Naive thymus-derived CD8-positive, alpha-beta T cell (primary cell): ENCODE measurements at regions not wholly inside any gene's neighbourhood (a gene's known extent, or its start where the extent isn't known, plus 50 kb on each side); places are given as distances from the start of the nearest gene placed in this dataset.

Source experiments
- ATAC-seq, 2 donors: fragments of 150-1000 bp; cut with Tn5 transposase in 1 of 2; sonication (Bioruptor Pico), chemical (Tn5 transposase) in 1 of 2; 1 replicate in 1 of 2; 2 replicates in 1 of 2; pipeline ENCODE4 v1.10.0; 2021; ENCODE audit warnings: mild to moderate bottlenecking in 2 of 2, moderate library complexity in 2 of 2
- POLR2A ChIA-PET: fragments of 350-600 bp; sonication (Branson Sonifier 250); formaldehyde crosslinking; loops from one replicate; lab custom pipeline; 2021; ENCODE audit warnings: antibody characterized with exemption; lab: Charles Lee
- DNase-seq, 10 donors: peaks; one replicate each; pipeline versions ENCODE4 v3.0.0 to v3.0.0-alpha.2; 2020 to 2022
- H3K27ac Mint-ChIP-seq, 10 donors: one replicate each; pipeline ENCODE4 v1.8.0; 2020 to 2022; ENCODE audit warnings: mild to moderate bottlenecking in 10 of 10, mixed read lengths in 10 of 10, moderate library complexity in 4 of 10, inconsistent platforms in 1 of 10
- H3K27me3 Mint-ChIP-seq, 5 donors: one replicate each; pipeline ENCODE4 v1.8.0; 2021 to 2022; ENCODE audit warnings: mixed read lengths in 5 of 5
- H3K36me3 Mint-ChIP-seq, 3 donors: one replicate each; pipeline ENCODE4 v1.8.0; 2020 to 2022; ENCODE audit warnings: mixed read lengths in 3 of 3, mild to moderate bottlenecking in 2 of 3, inconsistent platforms in 1 of 3
- H3K4me1 Mint-ChIP-seq, 4 donors: one replicate each; pipeline ENCODE4 v1.8.0; 2021 to 2022; ENCODE audit warnings: mixed read lengths in 4 of 4
- H3K4me3 Mint-ChIP-seq, 10 donors: one replicate each; pipeline ENCODE4 v1.8.0; 2020 to 2022; ENCODE audit warnings: mild to moderate bottlenecking in 10 of 10, mixed read lengths in 10 of 10, moderate library complexity in 6 of 10, inconsistent platforms in 1 of 10
- H3K9me3 Mint-ChIP-seq, 9 donors: one replicate each; pipeline ENCODE4 v1.8.0; 2020 to 2022; ENCODE audit warnings: mixed read lengths in 9 of 9, mild to moderate bottlenecking in 3 of 9, inconsistent platforms in 1 of 9, moderate library complexity in 1 of 9

GRCh38 chrX:118878977-118879376, 55.4 kb downstream of the ZCCHC12 start:
- Mint-ChIP-seq H3K4me3 (no peak overlapping the region), H3K27me3 (peaks cover 0 to 4% (median 0%) of the 10 kb centered on the region in 5 donors), H3K27ac (no peak overlapping the region), H3K36me3 (no peaks in the 10 kb centered on the region), H3K9me3 (peaks cover 0 to 2% (median 0%) of the 10 kb centered on the region in 9 donors), H3K4me1 (peaks cover 0 to under 1% (median 0%) of the 10 kb centered on the region in 4 donors)
- no peak for DNase-seq
- POLR2A ChIA-PET, result no interaction called here
- ATAC-seq, result no peak

GRCh38 chrX:118879586-118879985, 56.0 kb downstream of the ZCCHC12 start:
- POLR2A ChIA-PET, result no interaction called here
- Mint-ChIP-seq H3K4me1 (peaks cover 0 to 1% (median 0%) of the 10 kb centered on the region in 4 donors), H3K27ac (no peak overlapping the region), H3K36me3 (no peaks in the 10 kb centered on the region), H3K4me3 (no peak overlapping the region), H3K27me3 (peaks cover 0 to 4% (median 0%) of the 10 kb centered on the region in 5 donors), H3K9me3 (peaks cover 0 to 2% (median 0%) of the 10 kb centered on the region in 9 donors)
- DNase-seq (no peak), ATAC-seq (no peak)

- DNase-seq, result no peak
- Mint-ChIP-seq H3K27me3 (peaks cover 2 to 15% (median 8%) of the 10 kb centered on the region in 5 donors), H3K36me3 (no peaks in the 10 kb centered on the region), H3K27ac (no peak overlapping the region), H3K9me3 (peaks cover 0 to 2% (median 0%) of the 10 kb centered on the region in 9 donors), H3K4me1 (peaks cover 0 to 1% (median 0%) of the 10 kb centered on the region in 4 donors), H3K4me3 (no peak overlapping the region)
- ATAC-seq, result no peak
- POLR2A ChIA-PET, result no interaction called here
Observed at GRCh38 chrX:118883994-118884393, 60.4 kb downstream of the ZCCHC12 start.

GRCh38 chrX:118884552-118885138, 61.0 kb downstream of the ZCCHC12 start:
- POLR2A ChIA-PET, result no interaction called here
- Mint-ChIP-seq H3K27me3 (peaks cover 2 to 15% (median 8%) of the 10 kb centered on the region in 5 donors), H3K27ac (no peak overlapping the region), H3K36me3 (no peaks in the 10 kb centered on the region), H3K4me3 (no peak overlapping the region), H3K9me3 (peaks cover 0 to 2% (median 0%) of the 10 kb centered on the region in 9 donors), H3K4me1 (peaks cover 0 to 1% (median 0%) of the 10 kb centered on the region in 4 donors)
- ATAC-seq (no peak), DNase-seq (no peak)

- H3K9me3 Mint-ChIP-seq, result peaks cover 0 to 35% (median 3%) of the 10 kb centered on the region in 9 donors
- H3K4me3 Mint-ChIP-seq, result no peak overlapping the region
- no peak overlapping the region for H3K27ac Mint-ChIP-seq
- no peaks in the 10 kb centered on the region for H3K4me1 Mint-ChIP-seq
- DNase-seq (no peak), ATAC-seq (no peak)
- H3K36me3 Mint-ChIP-seq, result peaks cover 0 to 15% (median 0%) of the 10 kb centered on the region in 3 donors
- no peaks in the 10 kb centered on the region for H3K27me3 Mint-ChIP-seq
- POLR2A ChIA-PET, result no interaction called here
Observed at GRCh38 chrX:118893923-118894322, 70.3 kb downstream of the ZCCHC12 start.

GRCh38 chrX:118901991-118902390, 72.4 kb upstream of the LONRF3 start:
- Mint-ChIP-seq H3K27ac (no peak overlapping the region), H3K4me1 (peaks cover 0 to 7% (median under 1%) of the 10 kb centered on the region in 4 donors), H3K27me3 (peaks cover 0 to 7% (median 2%) of the 10 kb centered on the region in 5 donors), H3K9me3 (peaks cover 0 to 2% (median 0%) of the 10 kb centered on the region in 9 donors), H3K4me3 (no peak overlapping the region), H3K36me3 (no peaks in the 10 kb centered on the region)
- DNase-seq (no peak), ATAC-seq (no peak)
- POLR2A ChIA-PET, result no interaction called here

GRCh38 chrX:118904218-118904617, 70.2 kb upstream of the LONRF3 start:
- no peak for ATAC-seq

GRCh38 chrX:118904664-118905063, 69.8 kb upstream of the LONRF3 start:
- peaks cover 0 to 2% (median 0%) of the 10 kb centered on the region in 9 donors for H3K9me3 Mint-ChIP-seq
- POLR2A ChIA-PET, result interaction anchor here (0.7 kb wide), 1 partner anchor 42 kb away, joined by 3 read pairs; no protein-coding TSS in a partner anchor

More at GRCh38 chrX:118904218-118904617, 70.2 kb upstream of the LONRF3 start:
- H3K27me3 Mint-ChIP-seq, result peaks cover 0 to 7% (median 2%) of the 10 kb centered on the region in 5 donors
- no peak overlapping the region for H3K4me3 Mint-ChIP-seq
- peaks cover 0 to 7% (median under 1%) of the 10 kb centered on the region in 4 donors for H3K4me1 Mint-ChIP-seq
- H3K9me3 Mint-ChIP-seq, result peaks cover 0 to 2% (median 0%) of the 10 kb centered on the region in 9 donors
- H3K36me3 Mint-ChIP-seq, result no peaks in the 10 kb centered on the region
- no peak overlapping the region for H3K27ac Mint-ChIP-seq
- POLR2A ChIA-PET, result no interaction called here
- DNase-seq, result no peak

More at GRCh38 chrX:118904664-118905063, 69.8 kb upstream of the LONRF3 start:
- H3K27me3 Mint-ChIP-seq, result peaks cover 0 to 7% (median 2%) of the 10 kb centered on the region in 5 donors
- no peak overlapping the region for H3K4me3 Mint-ChIP-seq
- DNase-seq (no peak), ATAC-seq (no peak)
- no peak overlapping the region for H3K27ac Mint-ChIP-seq
- peaks cover 0 to 7% (median under 1%) of the 10 kb centered on the region in 4 donors for H3K4me1 Mint-ChIP-seq
- H3K36me3 Mint-ChIP-seq, result no peaks in the 10 kb centered on the region
